ENCODE measurements at regions not wholly inside any gene's neighbourhood (a gene's known extent, or its start where the extent isn't known, plus 50 kb on each side); places are given as distances from the start of the nearest gene placed in this dataset.

- TF ChIP-seq ZNF318 (IDR thresholded peaks at IDR 0.05; ENCODE audit: borderline replicate concordance in 1 of 2, low read depth in 1 of 2): no peak
- no peak for TF ChIP-seq HSF4 (CRISPR knock-in tag; IDR thresholded peaks at IDR 0.05; ENCODE audit: borderline replicate concordance)
Observed at GRCh38 chr7:115478426-115478825, 552.1 kb downstream of the TFEC start (continued).

- CTCF ChIA-PET (ENCODE audit: low intra/inter-chr PET ratio): no interaction called here
- Histone ChIP-seq H3K9me1 (ENCODE audit: control insufficient read depth, insufficient read depth, low read length) (no peaks in the 10 kb centered on the region), H2AFZ (ENCODE audit: low read depth, low read length) (no peak overlapping the region), H3K4me1 (replicated peaks in 1 of 2; ENCODE audit: control insufficient read depth in 2 of 2, insufficient read depth in 2 of 2, low read length in 2 of 2) (no peaks in the 10 kb centered on the region), H3K9ac (ENCODE audit: insufficient read depth in 1 of 2, low read depth in 2 of 2, low read length in 2 of 2) (no peak overlapping the region), H3K36me3 (ENCODE audit: control insufficient read depth, insufficient read depth, low read length) (no peaks in the 10 kb centered on the region), H3K27me3 (ENCODE audit: control insufficient read depth in 2 of 2, insufficient read depth in 2 of 2, low read length in 2 of 2) (no peaks in the 10 kb centered on the region), H3K79me2 (ENCODE audit: control insufficient read depth, insufficient read depth, low read length) (no peaks in the 10 kb centered on the region), H4K20me1 (replicated peaks; ENCODE audit: control insufficient read depth, insufficient read depth, low read length) (no peaks in the 10 kb centered on the region), H3K9me3 (replicated peaks; ENCODE audit: control insufficient read depth, insufficient read depth, low read depth, low read length) (no peaks in the 10 kb centered on the region), H3K4me2 (ENCODE audit: insufficient read depth, low read length) (no peak overlapping the region), H3K27ac (ENCODE audit: extremely low read depth, low read depth, low read length) (no peak overlapping the region), H3K4me3 (no peak overlapping the region)
- no TSS peak for BruUV-seq (replicated peaks)
- ATAC-seq (no peak), DNase-seq (ENCODE audit: extremely low read depth in 1 of 4, low spot score in 3 of 4) (no peak), FAIRE-seq (no peak)
- POLR2A ChIA-PET: no interaction called here
- in situ Hi-C loops (cut with MboI): no loop called here
- 1% methylated on average over 30 of the region's 30 CpGs for WGBS (ENCODE audit: insufficient coverage, low coverage, missing lambda C conversion rate)
- intact Hi-C loops (cut with micrococcal nuclease): no loop called here
- TF ChIP-seq CREB3 (tag; conservative IDR thresholded peaks at IDR 0.05; ENCODE audit: low read depth): no peak
- no peak for TF ChIP-seq SOX6 (IDR thresholded peaks at IDR 0.05)
- no peak for TF ChIP-seq KLF13 (tag; IDR thresholded peaks at IDR 0.05; ENCODE audit: borderline replicate concordance, low read depth)
- TF ChIP-seq PCBP1 (IDR thresholded peaks at IDR 0.05; ENCODE audit: low read depth, low read length, poor library complexity, severe bottlenecking): no peak
- no peak for TF ChIP-seq ZNF76 (CRISPR knock-in tag; IDR thresholded peaks at IDR 0.05; ENCODE audit: borderline replicate concordance)
- TF ChIP-seq ILF3 (IDR thresholded peaks at IDR 0.05; ENCODE audit: borderline replicate concordance): no peak
- no peak for TF ChIP-seq PPARD (CRISPR knock-in tag; IDR thresholded peaks at IDR 0.05)
- TF ChIP-seq ATF3 (IDR thresholded peaks at IDR 0.05): no peak
- no peak for TF ChIP-seq ATF3 (CRISPR knock-in tag; conservative IDR thresholded peaks at IDR 0.05)
Observed at GRCh38 chr7:115477193-115477651, 553.3 kb downstream of the TFEC start.
